Fibroblast of mammary gland (primary cell): ENCODE measurements at regions not wholly inside any gene's neighbourhood (a gene's known extent, or its start where the extent isn't known, plus 50 kb on each side); places are given as distances from the start of the nearest gene placed in this dataset.
"Not testable (repeated sequence)": the region's sequence is repeated elsewhere in the genome, so short reads cannot be mapped to it uniquely, and the experiment has no call there.

Experiments used
- DNase-seq: peaks from one replicate; pipeline ENCODE4 v3.0.0-alpha.2; 2010; ENCODE audit warnings: low read depth
- H3K4me3 ChIP-seq: 2 replicates; pipeline ENCODE4 v1.5.1; 2011; ENCODE audit warnings: low read depth, mild to moderate bottlenecking, low read length, moderate library complexity; ENCODE audit not compliant: control insufficient read depth
- CTCF ChIP-seq: conservative IDR thresholded peaks from 2 replicates; pipeline ENCODE4 v1.5.1; 2011; ENCODE audit warnings: low read depth, low read length, inconsistent platforms; ENCODE audit not compliant: control insufficient read depth, insufficient read depth

DNA sequence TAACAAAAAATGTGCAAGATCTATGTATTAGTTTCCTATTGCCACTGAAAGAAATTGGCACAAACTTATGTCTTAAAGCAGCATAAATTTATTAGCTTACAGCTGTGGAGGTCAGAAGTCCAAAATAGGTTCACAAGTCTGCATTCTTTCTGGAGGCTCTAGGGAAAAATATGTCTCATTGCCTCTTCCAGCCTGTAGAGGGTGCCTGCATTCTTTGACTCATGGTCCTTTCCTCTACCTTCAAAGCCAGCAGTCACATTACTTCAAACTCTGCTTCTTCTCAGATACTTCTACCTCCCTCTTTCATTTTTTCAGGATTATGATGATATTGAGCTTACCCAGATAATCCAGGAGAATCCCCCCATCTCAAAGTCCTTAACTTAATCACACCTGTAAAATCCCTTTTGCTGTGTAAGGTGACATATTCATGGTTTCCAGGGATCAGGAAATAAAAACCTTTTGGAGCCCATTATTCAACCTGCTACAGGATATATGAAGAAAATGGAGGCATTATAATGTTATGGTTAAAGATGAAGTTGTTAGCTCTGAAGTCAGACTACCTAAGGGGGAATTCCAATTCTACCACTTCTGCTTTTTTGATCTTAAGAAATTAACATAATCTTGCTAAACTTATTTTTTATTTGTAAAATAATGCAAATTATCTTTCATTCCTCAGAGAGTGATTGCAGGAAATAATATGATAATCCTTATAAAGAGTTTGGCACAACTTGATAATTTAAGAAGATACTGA, 686.2 kb downstream of the PRIM2 start:
- DNase-seq, result peak; percentile 34
- peak; percentile 53 for TF ChIP-seq CTCF
- H3K4me3 ChIP-seq, result not testable (repeated sequence)

DNA sequence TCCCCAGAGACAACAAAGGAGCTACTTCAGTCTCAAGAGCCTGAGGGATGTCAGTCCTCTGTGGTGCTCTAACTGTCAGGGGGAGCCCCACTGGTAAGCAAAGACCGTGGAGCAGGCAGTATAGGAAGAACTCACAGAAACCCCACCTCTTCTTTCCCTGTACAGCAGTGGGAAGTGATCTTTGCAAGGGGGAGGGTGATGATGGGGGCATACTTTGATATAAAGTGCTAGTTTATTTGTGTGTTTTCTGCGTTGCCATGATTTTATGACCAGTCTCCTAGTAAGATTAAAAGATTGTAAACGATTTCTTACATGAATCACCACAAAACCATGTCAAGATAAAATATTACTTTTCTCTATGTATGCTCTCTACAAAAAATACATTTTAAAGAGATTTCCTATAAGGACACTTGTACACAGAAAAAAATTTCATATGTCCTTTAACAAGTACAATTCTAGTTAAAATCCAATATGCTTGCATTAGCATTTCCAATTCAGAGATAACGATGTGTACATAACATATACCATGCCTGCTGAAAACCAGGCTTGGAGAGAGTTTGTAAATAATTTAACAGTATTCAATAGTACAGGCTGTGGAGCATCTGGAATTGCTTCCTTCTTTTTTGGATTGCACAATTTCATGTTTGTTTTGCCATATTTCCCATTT, 690.0 kb downstream of the PRIM2 start:
- peak; percentile 10 for DNase-seq
- H3K4me3 ChIP-seq, result not testable (repeated sequence)

GRCh38 chr6:58008001-58008335, 690.5 kb downstream of the PRIM2 start:
- peak; percentile 19 for DNase-seq
- not testable (repeated sequence) for H3K4me3 ChIP-seq

DNA sequence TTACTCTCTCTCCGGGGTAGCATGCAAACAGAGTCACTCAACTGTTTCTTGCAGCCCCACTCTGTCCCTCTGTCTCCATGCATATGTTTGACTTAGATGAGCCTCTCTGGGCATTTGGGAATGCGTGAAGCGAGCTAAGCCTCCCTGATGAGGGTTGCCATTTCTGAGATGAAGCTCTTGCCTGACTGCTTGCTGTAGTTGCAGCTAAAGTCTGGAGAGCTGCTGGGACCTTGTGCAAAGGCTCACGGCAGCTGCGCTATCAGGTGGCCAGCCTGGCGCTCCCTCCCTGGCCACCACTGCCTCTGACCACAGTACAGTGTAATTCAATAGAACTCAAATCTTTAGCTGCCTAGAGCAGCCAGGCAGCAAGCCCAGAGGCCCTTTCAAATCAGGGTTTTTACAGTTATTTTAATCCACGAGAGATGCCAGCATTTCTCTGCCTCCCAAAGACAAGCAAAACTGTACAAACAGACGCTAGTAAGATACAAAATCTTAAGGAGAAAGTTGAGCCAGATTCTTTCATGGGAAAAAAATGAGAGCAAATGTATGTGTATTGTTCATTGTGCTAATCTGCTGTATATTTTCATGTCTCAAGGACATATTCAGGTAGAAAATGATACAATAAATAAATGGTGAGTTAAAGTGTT, 694.6 kb downstream of the PRIM2 start:
- not testable (repeated sequence) for H3K4me3 ChIP-seq, DNase-seq

- H3K4me3 ChIP-seq, DNase-seq: not testable (repeated sequence)
These were observed 699.2 kb downstream of the PRIM2 start for GRCh38 chr6:58016614-58017013.

GRCh38 chr6:58028188-58028587, 710.8 kb downstream of the PRIM2 start:
- H3K4me3 ChIP-seq, DNase-seq: not testable (repeated sequence)

- H3K4me3 ChIP-seq, DNase-seq: not testable (repeated sequence)
These were observed 720.8 kb downstream of the PRIM2 start for GRCh38 chr6:58038213-58038612.

GRCh38 chr6:58046584-58046983, 729.2 kb downstream of the PRIM2 start:
- not testable (repeated sequence) for H3K4me3 ChIP-seq, DNase-seq

DNA sequence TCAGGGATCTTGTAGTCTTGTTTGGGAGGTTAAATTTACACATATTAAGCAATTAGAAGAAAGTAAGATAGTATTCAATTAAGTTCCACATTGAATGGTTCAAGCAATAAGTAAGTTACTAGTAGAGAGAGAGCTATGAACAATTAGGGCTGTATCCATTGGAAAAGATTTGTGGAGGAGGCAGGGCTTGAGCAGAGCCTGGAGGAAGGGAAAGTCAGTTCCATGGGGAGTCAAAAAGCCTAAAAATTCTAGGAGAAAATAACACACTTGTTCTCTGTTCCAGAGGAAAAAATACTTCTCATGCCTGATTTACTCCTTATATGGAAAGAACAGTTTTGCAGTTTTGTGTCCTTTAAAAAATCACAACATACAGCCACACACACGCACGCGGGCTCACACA, 730.0 kb downstream of the PRIM2 start:
- H3K4me3 ChIP-seq, result not testable (repeated sequence)

GRCh38 chr6:58047865-58048264, 730.4 kb downstream of the PRIM2 start:
- not testable (repeated sequence) for H3K4me3 ChIP-seq
- peak; percentile 6 for TF ChIP-seq CTCF
- DNase-seq, result peak; percentile 13

More for the DNA sequence above, 730.0 kb downstream of the PRIM2 start:
- not testable (repeated sequence) for DNase-seq

GRCh38 chr6:58055465-58056176, 738.2 kb downstream of the PRIM2 start:
- peak; percentile 74 for DNase-seq
- H3K4me3 ChIP-seq, result not testable (repeated sequence)

DNA sequence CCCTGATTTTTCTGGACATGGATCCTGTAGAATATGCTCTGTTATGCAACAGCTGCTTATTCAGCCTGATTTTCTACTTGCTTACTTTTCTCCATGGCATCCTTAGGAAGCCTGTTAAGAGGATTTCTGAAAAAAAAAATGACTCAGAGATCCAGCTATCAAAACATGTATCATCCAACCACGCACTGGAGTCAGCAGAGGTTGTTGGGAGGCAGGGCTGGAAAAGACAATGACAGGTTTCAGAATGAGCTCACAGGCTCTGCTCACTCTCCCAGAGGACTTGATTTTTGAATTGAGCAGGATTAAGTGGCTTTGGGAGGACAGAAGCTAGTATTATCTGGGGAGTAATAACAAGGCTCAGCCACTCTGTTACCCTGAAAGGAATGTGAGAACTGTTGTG, 742.3 kb downstream of the PRIM2 start:
- H3K4me3 ChIP-seq, result not testable (repeated sequence)
- DNase-seq, result peak; percentile 87

- H3K4me3 ChIP-seq, result not testable (repeated sequence)
- peak; percentile 10 for DNase-seq
These were observed 746.1 kb downstream of the PRIM2 start for GRCh38 chr6:58063542-58063941.

DNA sequence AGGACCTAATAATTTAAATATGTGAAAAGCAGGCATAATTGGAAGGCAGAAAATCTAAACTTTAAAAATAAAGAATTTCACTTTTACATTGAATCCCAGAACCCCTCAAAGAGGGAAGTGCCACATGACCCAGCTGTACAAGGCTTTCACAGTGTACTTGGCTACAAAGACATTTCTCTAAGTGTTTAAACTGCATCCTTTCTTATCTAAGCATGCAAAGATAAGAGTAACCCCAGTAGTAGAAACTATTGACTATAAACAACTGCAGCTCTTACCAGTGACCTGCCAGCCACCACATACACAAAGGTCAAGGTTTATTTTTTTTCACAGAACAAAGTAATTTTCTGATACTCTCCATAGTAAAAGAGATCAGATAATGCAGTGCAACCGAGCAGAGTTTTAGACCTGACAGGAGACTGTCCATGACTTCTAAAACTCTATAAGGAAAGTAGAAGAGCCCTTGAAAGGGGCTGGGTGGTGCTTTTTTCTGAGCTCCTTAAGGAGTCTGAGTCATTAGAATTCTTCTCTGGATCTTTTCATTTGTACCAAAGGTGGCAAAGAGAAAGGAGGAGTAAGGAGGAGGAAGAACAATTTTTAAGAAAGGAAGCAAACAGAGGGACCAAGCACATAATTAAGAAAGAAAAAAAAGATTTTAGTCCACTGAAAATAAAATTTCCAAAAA, 750.6 kb downstream of the PRIM2 start:
- DNase-seq, H3K4me3 ChIP-seq: not testable (repeated sequence)
